H1 (cell line): ENCODE measurements at regions not wholly inside any gene's neighbourhood (a gene's known extent, or its start where the extent isn't known, plus 50 kb on each side); places are given as distances from the start of the nearest gene placed in this dataset.

ENCODE experiments used
- CTCF ChIA-PET: fragments of 300-600 bp; sonication (Branson Sonifier 250); formaldehyde crosslinking; loops from one replicate; lab custom pipeline; 2021; ENCODE audit not compliant: partially characterized antibody; lab: Charles Lee
- POLR2A ChIA-PET: fragments of 300-600 bp; sonication (Branson Sonifier 250); formaldehyde crosslinking; loops from one replicate; lab custom pipeline; 2021; ENCODE audit warnings: inconsistent platforms; ENCODE audit not compliant: partially characterized antibody; lab: Charles Lee
- DNase-seq, 2 experiments: peaks; one replicate each; pipeline versions ENCODE4 v3.0.0 to v3.0.0-alpha.2; 2010 to 2022; ENCODE audit warnings: low spot score in 2 of 2, low read depth in 1 of 2, mixed read lengths in 1 of 2
- FAIRE-seq: peaks from 2 replicates; lab custom pipeline; 2011; peaks lifted over from hg19 to GRCh38; lab: Jason Lieb, UNC
- H2AFZ ChIP-seq: 2 replicates; pipeline ENCODE4 v1.8.1; 2012; ENCODE audit warnings: low read length, inconsistent platforms
- H2AK5ac ChIP-seq: 2 replicates; pipeline ENCODE4 v1.6.1; 2013; ENCODE audit warnings: low read depth, low read length
- H2BK120ac ChIP-seq: replicated peaks from 2 replicates; pipeline ENCODE3; 2013; ENCODE audit warnings: low read depth, low read length, inconsistent platforms
- H2BK12ac ChIP-seq: 2 replicates; pipeline ENCODE4 v1.6.1; 2013; ENCODE audit warnings: low read depth, low read length
- H2BK15ac ChIP-seq: 2 replicates; pipeline ENCODE4 v1.6.1; 2013; ENCODE audit warnings: low read length
- H2BK20ac ChIP-seq: 2 replicates; pipeline ENCODE4 v1.6.1; 2013; ENCODE audit warnings: low read length
- H2BK5ac ChIP-seq: 2 replicates; pipeline ENCODE4 v1.6.1; 2013; ENCODE audit warnings: low read depth, low read length
- H3K14ac ChIP-seq: 2 replicates; pipeline ENCODE4 v1.6.1; 2013; ENCODE audit warnings: inconsistent platforms; ENCODE audit not compliant: insufficient read length
- H3K18ac ChIP-seq: 2 replicates; pipeline ENCODE4 v1.6.1; 2013; ENCODE audit warnings: low read length; ENCODE audit errors: extremely low read depth
- H3K23ac ChIP-seq: 2 replicates; pipeline ENCODE4 v1.6.1; 2013; ENCODE audit warnings: inconsistent platforms; ENCODE audit not compliant: insufficient read length
- H3K23me2 ChIP-seq: 2 replicates; pipeline ENCODE4 v1.6.1; 2013; ENCODE audit warnings: low read depth, low read length
- H3K27ac ChIP-seq: 2 replicates; pipeline ENCODE4 v1.6.1; 2011; ENCODE audit warnings: low read depth, low read length, inconsistent platforms
- H3K27me3 ChIP-seq, 4 experiments: replicated peaks in 1 of 4; 1 replicate in 1 of 4; 2 replicates in 3 of 4; pipeline versions ENCODE4 v1.6.1 to v1.8.1; 2011 to 2013; ENCODE audit warnings: low read length in 3 of 4, mild to moderate bottlenecking in 3 of 4, inconsistent platforms in 2 of 4, mixed read lengths in 2 of 4, moderate library complexity in 1 of 4; ENCODE audit not compliant: control insufficient read depth in 3 of 4, insufficient read depth in 3 of 4; ENCODE audit errors: extremely low read depth in 1 of 4
- H3K36me3 ChIP-seq, 4 experiments: 2 replicates each; pipeline versions ENCODE4 v1.6.1 to v1.8.1; 2011 to 2013; ENCODE audit warnings: mild to moderate bottlenecking in 4 of 4, low read length in 3 of 4, moderate library complexity in 2 of 4, control low read depth in 1 of 4, inconsistent platforms in 1 of 4; ENCODE audit not compliant: insufficient read depth in 4 of 4, control insufficient read depth in 2 of 4
- H3K4ac ChIP-seq: replicated peaks from 2 replicates; pipeline ENCODE3; 2013; ENCODE audit warnings: low read length, low read depth, mixed read lengths, inconsistent platforms; ENCODE audit not compliant: insufficient read length
- H3K4me1 ChIP-seq, 4 experiments: replicated peaks in 1 of 4; 1 replicate in 1 of 4; 2 replicates in 3 of 4; pipeline versions ENCODE4 v1.6.1 to v1.8.1; 2011 to 2013; ENCODE audit warnings: low read length in 3 of 4, inconsistent platforms in 2 of 4, mixed read lengths in 1 of 4; ENCODE audit not compliant: insufficient read depth in 4 of 4, control insufficient read depth in 3 of 4
- H3K4me2 ChIP-seq, 2 experiments: 2 replicates each; pipeline versions ENCODE4 v1.6.1 to v1.8.1; 2011 to 2013; ENCODE audit warnings: low read depth in 2 of 2, low read length in 2 of 2, control low read depth in 1 of 2, inconsistent platforms in 1 of 2, mild to moderate bottlenecking in 1 of 2; ENCODE audit not compliant: insufficient read depth in 1 of 2
- H3K4me3 ChIP-seq, 4 experiments: fragments of 200-600, 300-600 bp in 1 of 4; sonication (generic), shearing (Covaris generic), sonication (Bioruptor Twin) in 1 of 4; 2 replicates each; pipeline versions ENCODE4 v1.5.1 to v1.8.1; 2011 to 2016; ENCODE audit warnings: low read length in 4 of 4, low read depth in 3 of 4, control low read depth in 2 of 4, inconsistent platforms in 2 of 4, mild to moderate bottlenecking in 2 of 4, mixed read lengths in 1 of 4, moderate library complexity in 1 of 4; ENCODE audit not compliant: insufficient read depth in 2 of 4; ENCODE audit errors: extremely low read depth in 1 of 4
- H3K56ac ChIP-seq: replicated peaks from 2 replicates; pipeline ENCODE3; 2013; ENCODE audit warnings: low read depth, mild to moderate bottlenecking, mixed read lengths, low read length, inconsistent platforms; ENCODE audit not compliant: insufficient read length
- H3K79me1 ChIP-seq: 2 replicates; pipeline ENCODE4 v1.6.1; 2013; ENCODE audit warnings: low read depth, low read length, control low read depth
- H3K79me2 ChIP-seq, 2 experiments: 2 replicates each; pipeline versions ENCODE4 v1.6.1 to v1.8.1; 2012 to 2013; ENCODE audit warnings: low read length in 2 of 2, mild to moderate bottlenecking in 2 of 2, inconsistent platforms in 1 of 2; ENCODE audit not compliant: insufficient read depth in 2 of 2, control insufficient read depth in 1 of 2
- H3K9ac ChIP-seq, 4 experiments: replicated peaks in 1 of 4; 1 replicate in 1 of 4; 2 replicates in 3 of 4; pipeline versions ENCODE4 v1.6.1 to v1.8.1; 2011 to 2013; ENCODE audit warnings: low read depth in 3 of 4, low read length in 3 of 4, control low read depth in 2 of 4, mild to moderate bottlenecking in 2 of 4, moderate library complexity in 2 of 4, inconsistent platforms in 1 of 4; ENCODE audit errors: extremely low read depth in 1 of 4
- H3K9me3 ChIP-seq, 2 experiments: 2 replicates each; pipeline versions ENCODE4 v1.6.1 to v1.8.1; 2012 to 2013; ENCODE audit warnings: mild to moderate bottlenecking in 2 of 2, moderate library complexity in 2 of 2, control low read depth in 1 of 2, inconsistent platforms in 1 of 2, low read depth in 1 of 2, low read length in 1 of 2, mixed read lengths in 1 of 2; ENCODE audit not compliant: insufficient read depth in 2 of 2
- H4K20me1 ChIP-seq, 2 experiments: replicated peaks in 1 of 2; 2 replicates each; pipeline versions ENCODE3 to v1.8.1; 2011 to 2013; ENCODE audit warnings: inconsistent platforms in 2 of 2, low read length in 2 of 2, mild to moderate bottlenecking in 1 of 2; ENCODE audit not compliant: insufficient read depth in 2 of 2, control insufficient read depth in 1 of 2
- H4K5ac ChIP-seq: 2 replicates; pipeline ENCODE4 v1.6.1; 2013; ENCODE audit warnings: low read length, low read depth, mixed read lengths, inconsistent platforms; ENCODE audit not compliant: insufficient read length
- H4K8ac ChIP-seq: 2 replicates; pipeline ENCODE4 v1.8.0; 2013; ENCODE audit warnings: mild to moderate bottlenecking, moderate library complexity, low read length, inconsistent platforms; ENCODE audit not compliant: insufficient read depth; ENCODE audit errors: extremely low read depth
- H4K91ac ChIP-seq: replicated peaks from 2 replicates; pipeline ENCODE3; 2013; ENCODE audit warnings: low read length, mixed read lengths, inconsistent platforms; ENCODE audit not compliant: insufficient read length
- CHD1 ChIP-seq: IDR thresholded peaks from 2 replicates; pipeline ENCODE4 v1.6.1; 2012; ENCODE audit warnings: low read depth, low read length, improper control_type of control experiment
- FOSL1 ChIP-seq: IDR thresholded peaks from 2 replicates; pipeline ENCODE4 v1.6.1; 2011; ENCODE audit warnings: mild to moderate bottlenecking, low read depth, low read length, moderate library complexity; ENCODE audit not compliant: insufficient read depth
- HDAC2 ChIP-seq, 2 experiments: fragments of 300-600 bp in 1 of 2; sonication (generic) in 1 of 2; IDR thresholded peaks; 2 replicates each; pipeline ENCODE4 v1.6.1; 2011 to 2012; ENCODE audit warnings: low read depth in 2 of 2, low read length in 2 of 2, mild to moderate bottlenecking in 2 of 2, moderate library complexity in 2 of 2, borderline replicate concordance in 1 of 2, inconsistent platforms in 1 of 2
- MAFK ChIP-seq: IDR thresholded peaks from 2 replicates; pipeline ENCODE4 v1.6.1; 2012; ENCODE audit warnings: low read depth, mild to moderate bottlenecking, improper control_type of control experiment, low read length
- POU5F1 ChIP-seq: IDR thresholded peaks from 2 replicates; pipeline ENCODE4 v1.6.1; 2011; ENCODE audit warnings: low read depth, mild to moderate bottlenecking, low read length, moderate library complexity
- RFX5 ChIP-seq: IDR thresholded peaks from 2 replicates; pipeline ENCODE4 v1.6.1; 2011; ENCODE audit warnings: low read depth, low read length, improper control_type of control experiment, borderline replicate concordance
- SAP30 ChIP-seq: fragments of 300-600 bp; sonication (generic); IDR thresholded peaks from 2 replicates; pipeline ENCODE4 v1.7.1; 2012; ENCODE audit warnings: low read length, moderate library complexity, mild to moderate bottlenecking, inconsistent platforms; ENCODE audit not compliant: insufficient read depth, insufficient replicate concordance
- SIN3A ChIP-seq, 2 experiments: IDR thresholded peaks in 1 of 2; conservative IDR thresholded peaks in 1 of 2; 2 replicates each; pipeline ENCODE4 v1.6.1; 2011 to 2012; ENCODE audit warnings: low read length in 2 of 2, improper control_type of control experiment in 1 of 2, low read depth in 1 of 2, mild to moderate bottlenecking in 1 of 2
- SRF ChIP-seq: IDR thresholded peaks from 2 replicates; pipeline ENCODE4 v1.6.1; 2011; ENCODE audit warnings: mild to moderate bottlenecking, low read depth, low read length, moderate library complexity
- SUZ12 ChIP-seq: fragments of 200-600 bp; sonication (generic); IDR thresholded peaks from 2 replicates; pipeline ENCODE4 v1.6.1; 2012; ENCODE audit warnings: mild to moderate bottlenecking, inconsistent platforms, low read length, moderate library complexity, mixed read lengths
- TBP ChIP-seq: IDR thresholded peaks from 2 replicates; pipeline ENCODE4 v1.6.1; 2011; ENCODE audit warnings: low read depth, low read length, improper control_type of control experiment
- ZNF274 ChIP-seq: IDR thresholded peaks from 2 replicates; pipeline ENCODE4 v1.7.0; 2012; ENCODE audit warnings: low read length, borderline replicate concordance; ENCODE audit errors: extremely low read depth
- WGBS, 2 experiments: shearing (Covaris generic) in 1 of 2; methylation state at CpG; one replicate each; pipeline versions ENCODE4 v1.1.6 to v1.1.7; 2013 to 2015; ENCODE audit warnings: low lambda C conversion rate in 2 of 2, mixed read lengths in 2 of 2, inconsistent platforms in 1 of 2, low coverage in 1 of 2, missing lambda C conversion rate in 1 of 2; ENCODE audit not compliant: insufficient replicate concordance in 2 of 2, insufficient coverage in 1 of 2, insufficient read length in 1 of 2; ENCODE audit errors: extremely low coverage in 1 of 2, missing lambda C conversion rate in 1 of 2; 5-methylcytosine and 5-hydroxymethylcytosine counted together

- Histone ChIP-seq H2BK12ac (no peak overlapping the region), H2AFZ (no peak overlapping the region), H3K4me1 (no peaks in the 10 kb centered on the region), H3K4me3 (no peak overlapping the region), H4K8ac (no peak overlapping the region), H2BK120ac (no peak overlapping the region), H4K91ac (no peak overlapping the region), H2BK15ac (no peak overlapping the region), H3K56ac (no peak overlapping the region), H4K5ac (no peak overlapping the region), H3K18ac (no peak overlapping the region), H3K27ac (no peak overlapping the region), H4K20me1 (no peaks in the 10 kb centered on the region), H3K9ac (no peak overlapping the region), H3K36me3 (no peaks in the 10 kb centered on the region), H3K4ac (no peak overlapping the region), H3K23ac (no peak overlapping the region), H2BK20ac (no peak overlapping the region), H3K79me1 (no peaks in the 10 kb centered on the region), H3K4me2 (no peak overlapping the region), H3K23me2 (no peaks in the 10 kb centered on the region), H3K9me3 (no peaks in the 10 kb centered on the region), H3K79me2 (no peaks in the 10 kb centered on the region), H3K27me3 (no peaks in the 10 kb centered on the region), H3K14ac (no peak overlapping the region), H2BK5ac (no peak overlapping the region), H2AK5ac (no peak overlapping the region)
- FAIRE-seq (no peak), DNase-seq (no peak)
- ChIA-PET POLR2A (no interaction called here), CTCF (no interaction called here)
- TF ChIP-seq SAP30: no peak
- no peak for TF ChIP-seq SRF
- no peak for TF ChIP-seq HDAC2 (IDR thresholded peaks at IDR 0.05; ENCODE audit: borderline replicate concordance in 1 of 2, low read depth in 2 of 2, low read length in 2 of 2)
- TF ChIP-seq CHD1: no peak
- TF ChIP-seq RFX5: no peak
- no peak for TF ChIP-seq SUZ12
- TF ChIP-seq POU5F1: no peak
- TF ChIP-seq MAFK: no peak
- TF ChIP-seq ZNF274: no peak
- TF ChIP-seq SIN3A (conservative IDR thresholded peaks at IDR 0.05 in 1 of 2, IDR thresholded peaks at IDR 0.05 in 1 of 2; ENCODE audit: low read depth in 1 of 2, low read length in 2 of 2): no peak
- no peak for TF ChIP-seq FOSL1
- TF ChIP-seq TBP: no peak
- WGBS, 2 experiments: 93% methylated on average over 2 of the region's 2 CpGs; no CpG with 5 or more reads in 1 of the 2 experiments
Observed at GRCh38 chr10:125300937-125301336, 140.6 kb upstream of the CTBP2 start.
